Stimulated activated naive CD8-positive, alpha-beta T cell treated with anti-CD3 and anti-CD28 coated beads, Interleukin-15, Interleukin-2, amounts not matched to agents 100 U/mL and 50 U/mL, for 24 hours (primary cell): ENCODE measurements at regions not wholly inside any gene's neighbourhood (a gene's known extent, or its start where the extent isn't known, plus 50 kb on each side); places are given as distances from the start of the nearest gene placed in this dataset.

Experiments
- ATAC-seq: fragments of 150-1000 bp; cut with Tn5 transposase; one replicate; pipeline ENCODE4 v1.10.0; 2021
- DNase-seq: peaks from one replicate; pipeline ENCODE4 v3.0.0; 2021

DNA sequence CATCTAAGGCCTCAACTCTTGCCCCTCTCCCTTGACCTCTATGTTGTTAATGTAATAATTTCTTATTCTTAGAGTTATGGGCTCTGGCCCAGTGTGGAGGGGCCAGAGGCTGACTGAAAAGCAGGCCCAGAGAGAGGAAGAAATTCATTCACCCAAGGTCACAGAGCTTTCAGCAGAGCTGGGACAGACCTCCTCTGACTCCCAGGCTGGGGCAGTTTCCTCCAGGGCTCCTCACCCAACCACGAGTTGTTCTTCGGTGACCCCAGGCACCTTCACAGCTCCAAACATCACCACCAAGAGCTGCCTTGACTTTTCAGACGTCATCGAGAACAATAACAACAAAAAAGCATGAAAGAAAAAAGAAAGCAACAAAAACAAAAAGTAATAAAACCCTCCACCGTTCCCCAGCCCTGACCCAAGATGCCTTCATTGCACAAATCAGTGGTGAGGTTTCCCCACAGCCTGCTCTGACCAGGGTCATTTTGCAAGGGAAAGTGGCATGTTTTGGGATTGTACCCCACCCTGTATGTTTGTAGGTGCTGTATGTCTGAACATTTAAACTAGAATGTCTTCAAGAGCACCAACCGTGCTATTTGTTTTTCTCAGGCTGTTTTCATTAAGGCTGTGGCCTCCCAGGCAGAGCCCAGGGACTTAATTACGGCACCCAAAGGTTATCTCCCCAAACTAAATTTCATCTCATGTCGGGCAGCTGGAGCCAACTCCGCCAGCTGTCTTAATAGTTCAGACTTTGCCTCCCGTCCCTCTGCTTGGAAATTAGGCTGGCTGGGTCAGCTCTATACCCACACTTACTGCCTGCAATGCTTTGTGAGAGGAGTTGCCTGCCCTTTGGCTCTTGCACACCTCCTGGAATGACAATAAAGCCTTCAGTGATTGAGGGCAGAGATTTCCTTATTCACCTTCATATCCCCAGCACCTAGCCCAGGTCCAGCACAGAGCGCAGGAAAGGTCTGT is 173.8 kb downstream of the RPLP1 start:
- DNase-seq (no peak), ATAC-seq (no peak)

DNA sequence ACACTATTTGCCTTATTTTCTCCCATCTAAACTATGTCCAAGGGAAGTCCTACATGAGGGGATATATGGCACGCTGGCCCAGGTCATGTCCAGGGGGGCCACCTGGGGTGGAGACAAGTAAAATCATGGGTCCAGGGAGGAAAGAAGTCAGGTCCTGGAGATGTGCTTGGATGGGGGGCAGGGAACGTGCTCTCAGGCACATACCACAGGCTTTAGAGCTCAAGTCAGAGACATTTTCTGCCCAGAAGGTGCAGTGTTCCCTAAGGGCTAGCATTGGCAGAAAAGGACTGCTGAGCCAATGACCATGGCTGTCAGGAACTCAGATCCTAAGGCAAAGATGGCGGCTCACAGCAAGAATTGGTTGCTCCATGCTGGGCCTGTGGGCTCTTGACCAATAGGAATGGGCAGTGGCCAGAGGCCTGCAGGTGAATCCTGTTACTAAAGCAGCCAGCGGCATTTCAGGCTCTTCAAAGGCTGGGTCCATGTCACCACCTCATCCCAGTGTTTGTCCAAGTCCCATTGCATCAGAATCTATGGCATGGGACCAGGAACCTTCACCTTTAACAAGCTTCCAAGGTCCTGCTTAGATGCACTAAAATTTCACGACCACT is 175.0 kb downstream of the RPLP1 start:
- no peak for DNase-seq
- no peak for ATAC-seq

DNA sequence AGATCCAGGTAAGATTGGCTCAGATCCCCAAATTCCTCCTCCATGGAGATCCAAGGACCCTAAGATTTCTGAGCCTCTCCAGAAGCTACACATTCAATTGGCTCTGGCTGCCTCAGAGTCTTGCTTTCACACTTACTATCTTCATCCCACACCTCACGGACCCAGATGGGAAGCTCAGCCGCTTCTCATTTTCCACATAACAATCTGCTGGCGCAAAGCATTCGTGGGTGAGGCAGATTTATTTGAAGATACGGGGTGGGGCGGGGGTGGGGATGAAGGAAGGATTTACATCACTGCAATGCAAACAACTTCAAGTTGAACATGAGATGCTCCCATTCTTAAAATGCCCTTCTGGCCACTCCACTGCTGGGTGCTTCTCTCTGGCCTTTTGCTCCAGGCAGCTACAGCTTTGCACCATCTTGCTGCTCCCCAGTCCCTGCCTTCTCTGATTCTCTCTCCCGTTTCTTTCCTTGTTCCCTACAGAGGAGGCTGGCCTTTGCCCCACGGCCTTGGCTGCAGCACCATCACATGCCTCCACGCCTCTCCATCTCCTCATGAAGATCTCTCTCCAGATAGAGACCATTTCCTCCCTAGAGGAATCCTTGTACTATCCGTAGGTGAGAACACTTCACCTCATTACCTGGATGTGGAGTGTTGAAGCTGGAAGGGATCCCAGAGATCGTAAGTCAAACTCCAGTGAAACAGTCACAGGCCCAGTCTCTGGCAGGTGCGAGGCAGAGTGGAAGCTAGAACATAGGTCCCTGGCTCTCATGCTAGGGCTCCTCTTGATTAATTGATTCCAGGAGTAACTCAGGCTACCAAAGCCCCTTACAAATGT is 175.9 kb downstream of the RPLP1 start:
- ATAC-seq (no peak), DNase-seq (no peak)

DNA sequence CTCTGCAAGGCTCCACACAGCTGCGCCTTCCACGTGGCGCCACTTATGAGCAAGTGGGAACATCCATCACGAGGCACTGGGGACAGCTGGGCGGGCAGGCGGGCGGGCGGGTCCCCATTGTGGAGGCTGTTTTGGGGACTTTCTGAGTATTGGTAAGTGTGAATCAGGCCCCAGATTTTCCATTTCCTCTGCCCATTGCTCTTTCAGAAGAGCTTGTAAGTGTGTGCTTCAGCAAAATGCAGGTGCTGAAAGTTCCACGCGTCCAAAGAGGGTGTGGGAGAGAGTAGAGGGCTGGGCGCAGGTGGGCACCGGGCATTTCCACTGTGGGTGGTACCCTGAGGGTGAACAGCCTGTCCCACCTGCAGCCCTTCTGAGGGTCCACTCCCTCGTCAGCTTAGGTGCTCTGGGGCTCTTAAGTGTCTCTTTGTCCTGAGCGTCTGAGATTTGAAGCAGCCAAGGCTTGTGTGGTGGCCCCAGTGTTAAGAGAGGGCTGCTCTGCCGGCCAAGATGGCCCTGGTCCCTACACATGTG is 177.1 kb downstream of the RPLP1 start:
- peak; percentile 81 for ATAC-seq
- peak; percentile 51 for DNase-seq

DNA sequence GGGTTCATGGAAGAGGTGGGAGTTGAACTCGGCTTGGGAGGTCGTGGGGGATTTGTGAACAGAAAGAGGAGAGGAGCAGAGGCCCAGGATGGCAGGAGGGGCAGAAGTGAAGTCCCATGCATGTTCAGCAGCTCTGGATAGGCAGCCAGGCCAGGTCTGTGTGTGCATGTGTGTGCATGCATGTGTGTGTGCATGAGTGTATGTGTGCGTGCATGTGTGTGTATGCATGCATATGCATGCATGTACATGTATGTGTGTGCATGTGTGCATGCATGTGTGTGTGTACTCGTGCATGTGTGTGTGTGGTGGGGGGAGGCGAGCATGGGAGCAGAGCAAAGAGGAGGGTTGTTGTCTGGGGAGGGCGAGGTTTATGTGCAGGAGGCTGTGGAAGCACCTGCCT is 178.4 kb downstream of the RPLP1 start:
- ATAC-seq: no peak
- no peak for DNase-seq

DNA sequence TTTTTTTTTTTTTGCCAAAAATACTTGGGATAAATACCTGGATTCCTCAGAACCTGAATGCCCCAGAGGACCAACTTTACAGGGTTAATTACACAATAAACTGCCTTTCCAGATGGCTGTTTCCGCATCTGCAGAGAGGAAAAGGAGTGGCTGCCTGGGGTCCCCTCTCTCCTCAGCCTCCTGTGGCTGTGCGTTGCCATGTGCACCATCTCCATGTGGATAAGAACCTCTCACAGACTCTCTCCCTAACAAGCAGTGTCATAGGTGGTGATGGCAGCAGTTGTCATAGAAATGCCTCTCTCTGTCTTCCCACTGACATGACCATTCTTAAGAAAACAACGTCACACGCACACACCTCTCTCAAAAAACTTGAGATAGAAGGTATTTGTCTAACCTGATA is 179.4 kb downstream of the RPLP1 start:
- ATAC-seq (no peak), DNase-seq (no peak)

DNA sequence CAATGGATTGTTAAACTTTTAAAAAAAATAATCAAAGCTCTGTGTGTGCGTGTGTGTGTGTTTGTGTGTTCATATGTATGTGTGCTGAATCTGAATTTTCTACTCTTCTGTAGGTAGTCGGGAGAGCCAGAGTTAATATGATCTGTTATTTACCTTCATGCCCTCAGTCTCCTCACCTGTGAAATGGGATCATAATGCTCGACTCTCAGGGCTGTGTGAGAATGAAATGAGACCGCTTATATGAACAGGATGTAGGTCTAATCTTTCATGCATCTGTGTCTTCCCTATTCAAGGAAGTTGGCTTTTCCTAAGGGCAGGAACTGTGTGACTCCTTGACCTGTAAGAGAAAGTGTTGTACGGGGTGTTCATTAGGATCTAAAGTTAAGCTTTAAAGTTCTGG is 182.2 kb downstream of the RPLP1 start:
- no peak for ATAC-seq
- no peak for DNase-seq

DNA sequence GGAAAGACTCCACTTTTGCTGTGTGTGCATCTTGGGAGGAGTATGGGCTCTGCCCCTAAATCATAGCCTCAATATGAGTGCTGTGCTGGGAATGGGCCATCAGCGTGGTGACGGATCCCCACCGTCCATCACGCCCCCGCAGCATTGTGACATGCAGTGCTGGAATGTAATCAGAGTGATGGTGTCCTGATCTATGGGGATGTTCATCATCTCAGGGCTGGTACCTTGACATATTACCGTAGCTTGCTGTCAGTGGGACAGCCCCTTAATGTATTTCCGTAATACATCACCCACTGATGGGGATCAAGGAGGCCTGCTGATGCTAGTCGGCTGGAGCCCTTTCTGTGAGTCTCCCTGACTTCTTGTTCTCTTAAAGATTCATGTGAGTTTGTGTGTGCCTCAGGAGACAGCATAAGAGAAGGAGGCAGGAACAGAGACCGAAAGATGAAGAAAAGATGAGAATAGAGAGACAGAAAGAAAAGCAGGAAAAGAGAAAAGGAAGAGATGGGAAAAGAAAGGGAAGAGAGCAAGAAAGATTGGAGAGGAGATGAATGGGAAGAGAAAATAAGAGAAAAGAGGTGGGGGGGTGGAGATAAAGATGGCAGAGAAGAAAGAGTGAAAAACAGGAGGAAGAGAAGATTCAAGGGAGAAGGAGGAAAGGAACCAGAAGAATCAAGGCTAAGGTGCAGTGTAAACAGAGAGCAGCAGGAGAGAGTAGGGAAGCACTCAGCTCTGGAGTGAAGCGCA is 183.7 kb downstream of the RPLP1 start:
- no peak for ATAC-seq
- DNase-seq: no peak

DNA sequence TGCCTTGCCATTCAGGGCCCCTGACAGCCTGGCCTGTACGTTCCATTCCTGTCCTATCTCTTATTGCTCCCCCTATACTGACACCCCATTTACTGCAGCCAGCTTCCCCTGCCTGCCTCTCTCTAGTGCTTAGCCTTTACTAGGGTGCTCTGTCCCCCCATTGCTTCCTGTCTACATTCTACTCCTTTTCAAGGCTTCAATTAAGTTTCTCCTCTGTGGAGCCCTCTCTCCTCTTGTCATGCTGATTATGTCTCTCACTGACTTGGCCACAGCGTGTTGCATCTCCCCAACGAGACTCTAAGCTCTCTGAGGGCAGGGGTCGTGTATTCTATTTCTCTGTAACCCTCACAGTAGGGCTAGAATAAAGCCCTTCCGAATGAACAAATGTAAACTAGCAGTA is 185.2 kb downstream of the RPLP1 start:
- DNase-seq: no peak
- no peak for ATAC-seq

DNA sequence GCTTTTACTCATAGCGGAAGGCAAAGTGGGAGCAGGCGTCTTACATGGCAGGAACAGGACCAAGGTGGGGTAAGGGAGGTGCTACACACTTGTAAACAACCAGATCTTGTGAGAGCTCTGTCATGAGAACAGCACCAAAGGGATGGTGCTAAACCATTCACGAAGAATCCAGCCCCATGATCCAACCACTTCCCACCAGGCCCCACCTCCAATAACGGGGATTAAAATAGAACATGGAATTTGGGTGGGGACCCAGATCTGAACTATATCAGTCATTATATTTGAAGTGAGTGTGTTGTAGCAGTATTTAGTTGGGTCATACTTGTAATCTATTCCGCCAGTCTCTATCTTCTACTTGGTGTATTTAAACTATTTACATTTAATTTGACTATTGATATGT is 190.9 kb downstream of the RPLP1 start:
- DNase-seq (no peak), ATAC-seq (no peak)

DNA sequence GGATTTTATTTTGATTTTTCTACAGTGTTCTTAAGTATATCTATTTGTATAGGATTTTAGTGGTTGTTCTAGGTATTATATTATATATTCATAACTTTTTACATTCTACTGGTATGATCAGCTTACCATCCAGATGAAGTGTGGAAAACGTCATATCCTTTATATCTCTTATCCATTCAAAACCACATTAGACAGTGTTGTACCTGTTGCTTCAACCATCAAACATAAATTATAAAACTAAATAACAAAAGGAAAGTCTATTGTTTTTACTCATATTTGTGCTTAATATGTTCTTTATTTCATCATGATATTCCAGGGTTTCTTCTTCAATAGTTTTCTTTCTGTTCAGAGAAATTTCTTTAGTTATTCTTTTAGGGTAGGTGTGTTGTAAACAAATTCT is 191.4 kb downstream of the RPLP1 start:
- no peak for DNase-seq
- no peak for ATAC-seq

DNA sequence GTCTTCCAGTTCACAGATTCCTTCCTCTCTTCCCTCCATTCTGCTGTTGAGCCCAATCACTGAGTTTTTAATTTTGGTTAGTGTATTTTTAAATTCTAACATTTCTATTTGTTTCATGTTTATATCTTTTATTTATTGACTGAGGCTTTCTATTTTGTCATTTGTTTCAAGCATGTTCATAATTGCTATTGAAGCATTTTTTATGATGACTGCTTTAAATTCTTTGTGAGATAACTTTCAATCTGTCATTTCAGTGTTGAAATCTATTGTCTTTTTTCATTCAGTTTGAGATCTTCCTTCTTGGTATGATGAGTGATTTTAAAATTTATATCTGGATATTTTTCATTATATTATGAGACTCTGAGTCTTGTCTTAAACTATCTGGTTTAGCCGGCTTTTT is 192.3 kb downstream of the RPLP1 start:
- ATAC-seq (no peak), DNase-seq (no peak)

DNA sequence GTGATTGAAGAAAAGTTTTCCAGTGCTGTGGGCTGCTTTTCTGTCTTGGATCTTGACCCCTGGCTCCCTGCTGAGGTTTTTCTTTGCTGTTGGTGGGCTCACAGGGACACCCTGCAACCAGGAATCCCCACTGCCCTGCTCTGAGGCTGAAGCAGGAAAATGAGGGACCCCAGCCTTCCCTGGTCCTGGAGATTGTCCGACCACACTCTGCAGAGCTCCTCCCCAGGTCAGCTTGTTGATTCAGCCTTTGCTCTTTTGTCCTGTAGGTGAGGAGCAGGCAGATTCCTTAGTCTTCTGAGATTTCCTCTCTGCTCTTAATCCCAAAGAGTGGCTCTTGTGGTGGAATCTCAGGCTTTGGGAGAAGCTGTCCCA is 194.5 kb downstream of the RPLP1 start:
- no peak for ATAC-seq
- DNase-seq: no peak

DNA sequence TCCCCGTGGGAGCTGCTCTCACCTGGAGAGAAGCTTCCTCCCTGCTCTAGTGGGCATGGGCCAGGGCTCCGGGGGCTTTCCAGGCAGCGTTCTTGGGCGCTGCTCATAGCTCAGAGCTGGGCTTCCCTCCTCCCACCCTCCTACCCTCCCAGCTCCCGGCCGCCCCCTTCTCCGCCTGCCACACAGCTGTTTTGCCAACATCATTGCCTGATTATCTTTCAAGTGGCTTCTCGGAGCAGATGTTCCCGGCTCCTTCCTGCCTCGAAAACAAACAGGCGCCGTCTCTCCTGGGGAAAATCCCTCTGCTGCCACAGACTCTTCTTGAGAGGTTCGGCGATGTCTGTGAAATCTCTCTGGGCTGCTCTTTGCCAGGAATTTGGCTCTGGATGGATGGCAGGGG is 195.6 kb downstream of the RPLP1 start:
- DNase-seq (no peak), ATAC-seq (no peak)

DNA sequence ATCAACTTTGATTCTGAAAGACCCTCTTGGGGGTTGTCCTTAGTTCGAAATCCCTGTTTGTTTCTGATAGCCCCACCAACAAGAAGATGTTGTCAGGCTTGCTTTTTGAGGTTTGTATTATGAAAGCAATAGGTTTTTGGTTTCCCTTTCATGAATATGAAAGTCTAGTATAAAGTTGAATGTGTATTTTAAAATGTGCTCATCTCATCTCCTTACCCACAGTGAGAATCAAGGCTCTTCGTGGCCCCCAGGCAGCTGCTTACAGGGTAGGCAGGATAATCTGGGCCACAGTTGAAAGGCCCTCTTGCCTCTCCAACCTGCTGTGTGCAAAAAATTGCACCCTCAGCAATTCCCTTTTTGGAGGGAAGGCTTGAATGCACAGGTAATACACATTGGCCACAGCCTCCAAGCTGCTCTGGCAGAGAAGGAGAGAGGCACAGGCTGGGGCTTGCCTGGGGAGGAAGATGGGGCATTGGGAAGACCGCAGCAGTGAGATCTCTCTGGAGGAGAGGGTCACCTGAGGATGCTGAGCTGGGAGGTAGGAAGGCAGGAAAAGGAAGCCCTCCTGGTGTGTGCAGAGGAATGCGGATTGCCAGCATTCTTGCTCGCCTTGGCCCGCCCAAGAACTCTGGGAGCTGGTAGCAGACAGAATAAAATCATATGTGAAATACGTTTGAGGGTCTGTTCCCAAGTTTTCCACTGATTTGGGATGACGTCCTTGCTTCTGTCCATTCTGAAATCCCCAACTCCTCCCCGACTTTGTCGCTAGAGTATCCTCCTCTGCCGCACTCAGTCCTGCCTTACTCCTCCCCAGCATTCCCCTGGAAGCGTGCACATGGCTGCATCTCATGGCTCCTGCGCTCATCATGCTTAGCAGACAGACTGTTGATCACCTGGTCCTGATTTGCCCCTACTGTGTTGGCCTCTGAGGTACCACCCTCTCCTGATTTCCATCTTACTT is 196.4 kb downstream of the RPLP1 start:
- no peak for DNase-seq
- no peak for ATAC-seq

DNA sequence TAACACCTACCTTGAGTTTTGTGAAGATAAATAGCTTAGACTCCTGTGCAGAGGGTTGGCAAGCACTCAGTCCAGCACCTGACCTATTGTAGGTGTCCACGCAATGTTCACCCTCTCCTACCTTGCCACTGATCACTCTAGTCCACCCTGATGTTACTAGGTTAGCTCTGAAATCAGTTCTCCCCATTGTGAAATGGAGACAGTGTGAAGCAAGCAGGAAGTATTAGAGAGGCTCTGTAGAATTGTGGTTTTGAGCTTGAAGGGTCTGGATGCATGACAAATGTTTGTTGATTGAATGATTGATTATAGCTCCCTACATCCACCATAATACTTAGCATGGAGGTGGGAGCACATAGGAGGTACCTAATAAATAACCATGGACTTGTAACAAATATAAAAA is 199.7 kb downstream of the RPLP1 start:
- DNase-seq: no peak
- no peak for ATAC-seq

DNA sequence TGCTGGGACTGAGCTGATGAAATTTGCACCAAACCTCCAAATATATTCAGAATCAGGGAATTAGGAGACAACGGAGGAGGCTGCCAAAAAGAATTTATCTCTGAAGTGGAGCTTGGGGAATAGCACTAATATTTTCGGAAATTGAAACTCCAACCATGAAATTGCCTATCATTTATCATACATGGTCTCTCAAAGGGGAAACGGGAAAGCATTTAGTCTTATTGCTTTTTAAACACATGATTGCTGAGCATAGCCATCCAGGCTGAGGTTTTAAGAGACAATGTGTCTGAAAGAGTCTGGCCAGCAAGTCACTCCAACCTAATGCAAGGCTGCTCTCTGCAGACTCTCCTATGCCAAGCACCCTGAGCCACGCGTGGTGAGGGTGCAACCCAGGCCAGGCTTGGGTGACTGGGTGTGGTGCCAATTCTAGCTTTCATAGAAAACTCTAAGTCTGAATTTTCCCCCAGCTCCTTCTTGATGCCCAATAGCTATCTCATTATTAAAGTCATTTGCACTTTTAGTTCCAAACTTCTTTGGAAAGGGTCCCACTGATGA is 200.2 kb downstream of the RPLP1 start:
- DNase-seq (no peak), ATAC-seq (no peak)

DNA sequence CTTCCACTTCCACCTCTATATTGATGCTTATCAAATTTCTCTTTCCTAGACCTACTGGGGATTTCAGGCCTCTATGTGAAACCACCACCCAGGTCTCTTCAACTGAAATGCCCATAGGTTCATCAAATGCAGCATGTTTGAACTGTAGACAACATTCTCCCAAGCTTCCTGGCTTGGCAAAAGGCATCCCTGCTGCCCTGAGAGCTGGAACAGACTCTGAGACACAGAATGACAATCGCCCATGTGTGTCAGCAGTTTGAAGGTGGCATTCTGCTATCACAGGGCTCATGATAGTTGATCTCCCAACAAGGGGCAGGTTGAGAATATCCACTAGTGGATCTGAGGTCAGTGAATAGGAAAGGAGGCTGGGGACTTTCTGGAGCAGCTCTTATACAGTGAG is 200.7 kb downstream of the RPLP1 start:
- no peak for ATAC-seq
- no peak for DNase-seq

DNA sequence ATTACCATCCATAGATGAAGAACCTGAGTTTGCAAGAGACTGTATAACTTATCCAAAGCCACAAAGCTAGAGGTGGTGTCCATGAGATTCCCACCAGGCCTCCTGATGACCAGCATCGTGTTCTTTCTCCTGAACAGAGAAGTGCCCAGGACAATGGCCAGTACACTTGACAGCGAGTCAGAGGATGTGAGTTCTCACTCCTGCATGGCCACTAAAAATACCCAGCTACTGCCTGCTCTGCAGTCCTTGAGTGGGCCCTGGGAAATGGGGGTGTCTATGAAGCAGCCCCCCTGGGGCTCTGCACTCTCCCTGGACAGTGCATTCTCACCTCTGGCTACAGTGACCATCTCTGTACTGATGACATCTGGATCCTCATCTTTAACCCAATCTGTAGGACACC is 201.2 kb downstream of the RPLP1 start:
- DNase-seq (no peak), ATAC-seq (no peak)

DNA sequence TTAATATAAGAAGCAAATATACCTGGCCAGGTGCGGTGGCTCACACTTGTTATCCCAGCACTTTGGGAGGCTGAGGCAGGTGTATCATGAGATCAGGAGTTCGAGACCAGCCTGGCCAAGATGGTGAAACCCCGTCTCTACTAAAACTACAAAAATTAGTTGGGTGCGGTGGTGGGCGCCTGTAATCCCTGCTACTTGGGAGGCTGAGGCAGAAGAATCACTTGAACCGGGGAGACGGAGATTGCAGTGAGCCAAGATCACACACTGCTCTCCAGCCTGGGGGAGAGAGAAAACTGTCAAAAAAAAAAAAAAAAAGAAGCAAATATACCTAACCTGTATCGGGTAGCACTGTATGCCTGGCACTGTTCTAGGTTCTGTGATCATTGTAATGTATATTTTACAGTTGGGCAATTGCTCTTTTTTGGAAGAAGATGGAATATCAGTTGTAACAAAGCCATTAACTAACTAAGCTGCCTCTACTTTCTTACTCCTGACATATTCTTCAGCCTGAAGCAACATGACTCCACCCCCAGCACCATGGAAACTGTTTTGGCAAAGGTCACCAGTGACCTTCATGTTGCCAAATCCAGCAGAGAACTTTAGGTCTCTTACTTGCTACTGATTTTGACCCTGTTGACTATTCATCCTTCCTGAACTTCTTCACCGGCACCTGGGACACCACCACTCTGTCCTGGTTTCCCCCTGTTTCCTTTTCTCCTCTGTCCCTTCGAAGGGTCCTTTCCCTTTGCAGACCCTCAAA is 203.8 kb downstream of the RPLP1 start:
- no peak for ATAC-seq
- DNase-seq: no peak
